ENCODE measurements at regions not wholly inside any gene's neighbourhood (a gene's known extent, or its start where the extent isn't known, plus 50 kb on each side); places are given as distances from the start of the nearest gene placed in this dataset.

GRCh38 chr10:4088354-4089066 is 303.5 kb upstream of the KLF6 start:
- TF ChIP-seq E2F1 (CRISPR knock-in tag; IDR thresholded peaks at IDR 0.05) (no peak), TCF7 (CRISPR knock-in tag; IDR thresholded peaks at IDR 0.05; ENCODE audit: low read depth) (no peak), GABPB1 (CRISPR knock-in tag; IDR thresholded peaks at IDR 0.05) (no peak), CTCF (IDR thresholded peaks at IDR 0.05) (no peak), PRRX2 (CRISPR knock-in tag; IDR thresholded peaks at IDR 0.05) (no peak)
